Femur (tissue), 1 donor: ENCODE measurements at regions not wholly inside any gene's neighbourhood (a gene's known extent, or its start where the extent isn't known, plus 50 kb on each side); places are given as distances from the start of the nearest gene placed in this dataset.
"Not testable (repeated sequence)": the region's sequence is repeated elsewhere in the genome, so short reads cannot be mapped to it uniquely, and the experiment has no call there.

ENCODE experiments used
- DNase-seq: peaks from one replicate; pipeline ENCODE4 v3.0.0-alpha.2; 2017

- no peak for DNase-seq
Observed at GRCh38 chr14:28565345-28565744, 201.2 kb upstream of the FOXG1 start.

- DNase-seq, result no peak
Observed at GRCh38 chr14:28570391-28570790, 196.2 kb upstream of the FOXG1 start.

GRCh38 chr14:28571636-28572035 is 195.0 kb upstream of the FOXG1 start:
- DNase-seq, result no peak

GRCh38 chr14:28576523-28576922 is 190.1 kb upstream of the FOXG1 start:
- DNase-seq, result no peak

- no peak for DNase-seq
Observed at GRCh38 chr14:28577187-28577586, 189.4 kb upstream of the FOXG1 start.

GRCh38 chr14:28577711-28578131 is 188.9 kb upstream of the FOXG1 start:
- no peak for DNase-seq

GRCh38 chr14:28584951-28585350 is 181.6 kb upstream of the FOXG1 start:
- no peak for DNase-seq

- DNase-seq, result no peak
Observed at GRCh38 chr14:28589792-28590191, 176.8 kb upstream of the FOXG1 start.

- peak; percentile 48 for DNase-seq
Observed at GRCh38 chr14:28596391-28596790, 170.2 kb upstream of the FOXG1 start.

GRCh38 chr14:28599191-28599590 is 167.4 kb upstream of the FOXG1 start:
- DNase-seq, result no peak

- no peak for DNase-seq
Observed at GRCh38 chr14:28599605-28600004, 167.0 kb upstream of the FOXG1 start.

GRCh38 chr14:28603606-28604005 is 163.0 kb upstream of the FOXG1 start:
- DNase-seq, result peak; percentile 22

GRCh38 chr14:28607661-28608060 is 158.9 kb upstream of the FOXG1 start:
- no peak for DNase-seq

GRCh38 chr14:28608443-28608842 is 158.1 kb upstream of the FOXG1 start:
- DNase-seq, result no peak

GRCh38 chr14:28608851-28609828 is 157.4 kb upstream of the FOXG1 start:
- DNase-seq, result peak; percentile 74

- DNase-seq, result no peak
Observed at GRCh38 chr14:28612414-28612813, 154.2 kb upstream of the FOXG1 start.

- no peak for DNase-seq
Observed at GRCh38 chr14:28613532-28613931, 153.1 kb upstream of the FOXG1 start.

GRCh38 chr14:28626780-28627179 is 139.8 kb upstream of the FOXG1 start:
- no peak for DNase-seq

- DNase-seq, result no peak
Observed at GRCh38 chr14:28629328-28630004, 137.1 kb upstream of the FOXG1 start.

- DNase-seq, result no peak
Observed at GRCh38 chr14:28630100-28630499, 136.5 kb upstream of the FOXG1 start.

GRCh38 chr14:28635387-28635786 is 131.2 kb upstream of the FOXG1 start:
- DNase-seq, result no peak

- DNase-seq, result not testable (repeated sequence)
Observed at GRCh38 chr14:28635816-28636215, 130.8 kb upstream of the FOXG1 start.

- not testable (repeated sequence) for DNase-seq
Observed at GRCh38 chr14:28641189-28641588, 125.4 kb upstream of the FOXG1 start.

GRCh38 chr14:28651148-28651547 is 115.4 kb upstream of the FOXG1 start:
- no peak for DNase-seq
